Heart left ventricle (tissue), 16 donors: ENCODE measurements at regions not wholly inside any gene's neighbourhood (a gene's known extent, or its start where the extent isn't known, plus 50 kb on each side); places are given as distances from the start of the nearest gene placed in this dataset.

Source experiments
- ATAC-seq, 4 donors: fragments of 200-7000 bp; cut with Tn5 transposase; one replicate each; pipeline ENCODE4 v1.9.1; 2020 to 2022; ENCODE audit warnings: moderate library complexity in 4 of 4, mild to moderate bottlenecking in 3 of 4, moderate number of reproducible peaks in 1 of 4
- DNase-seq, 5 donors: peaks; one replicate each; pipeline ENCODE4 v3.0.0-alpha.2; 2020
- H3K27ac ChIP-seq, 12 donors: fragments of 200-600 bp; sonication (generic) in 4 of 12; one replicate each; pipeline versions ENCODE4 v1.5.0 to v1.8.0; 2016 to 2022; ENCODE audit warnings: mild to moderate bottlenecking in 2 of 12
- H3K27me3 ChIP-seq, 9 donors: fragments of 200-600 bp; sonication (generic) in 2 of 9; one replicate each; pipeline versions ENCODE4 v1.5.1 to v1.8.0; 2016 to 2022; ENCODE audit warnings: mild to moderate bottlenecking in 3 of 9
- H3K36me3 ChIP-seq, 9 donors: fragments of 200-600 bp; sonication (generic) in 2 of 9; one replicate each; pipeline versions ENCODE4 v1.5.0 to v1.8.0; 2018 to 2022; ENCODE audit warnings: mild to moderate bottlenecking in 2 of 9
- H3K4me1 ChIP-seq, 12 donors: fragments of 200-600 bp; sonication (generic) in 4 of 12; one replicate each; pipeline versions ENCODE4 v1.5.0 to v1.8.0; 2016 to 2022; ENCODE audit warnings: mild to moderate bottlenecking in 3 of 12
- H3K4me3 ChIP-seq, 12 donors: fragments of 200-600 bp; sonication (generic) in 4 of 12; one replicate each; pipeline versions ENCODE4 v1.5.0 to v1.8.0; 2017 to 2022; ENCODE audit warnings: mild to moderate bottlenecking in 9 of 12, moderate library complexity in 4 of 12
- H3K9me3 ChIP-seq, 12 donors: fragments of 200-600 bp; sonication (generic) in 4 of 12; one replicate each; pipeline versions ENCODE4 v1.5.0 to v1.8.0; 2016 to 2022; ENCODE audit warnings: mild to moderate bottlenecking in 1 of 12
- POLR2A ChIP-seq, 2 donors: fragments of 450-650 bp; IDR thresholded peaks; one replicate each; pipeline ENCODE4 v1.6.1; 2017; ENCODE audit warnings: antibody characterized with exemption in 2 of 2, mild to moderate bottlenecking in 2 of 2, moderate library complexity in 2 of 2
- WGBS, 4 donors: extraction: QIAGEN DNeasy Blood & Tissue Kit in 2 of 4; methylation state at CpG; one replicate each; pipeline versions ENCODE4 v1.1.5 to v1.1.7; 2013 to 2018; 5-methylcytosine and 5-hydroxymethylcytosine counted together
- intact Hi-C, 10 donors: fragments of 100-400 bp; cut with DNase I; formaldehyde crosslinking; loops; one replicate each; pipeline versions ENCODE4 v1.11.1 to v1.14.2; 2022
- TF ChIP-seq, protein P1 (sequence below), 12 donors: fragments of 200-600 bp; sonication (generic) in 4 of 12; IDR thresholded peaks; one replicate each; pipeline versions ENCODE4 v1.5.0 to v1.8.0; 2018 to 2022; ENCODE audit warnings: antibody characterized with exemption in 12 of 12, mild to moderate bottlenecking in 5 of 12
- donor health status: ischemic (EF 13 %, LVEDD 7.1; RV severe dilation, severe dysfunction).
- donor health status: healthy with polysubstance abuse.
- donor health status: DM: no; HTN: yes; CAD: no.
- donor health status: DM: no; HTN: no; CAD: no.
- donor health status: ischemic (EF 25% LVEDD 6.9; RV normal size, moderate dysfunction).
- donor health status: ischemic (EF 25% LVEDD 5.7; RV mildly dilated, moderate dysfunction).
- donor health status: healthy.
- donor health status: DM: yes; HTN: yes; CAD: no.
- donor health status: ischemic (EF 35%, LVEDD 5.7; RV mildly dilated, moderate dysfunction).
- donor health status: nonischemic (EF 11% LVEDD 7.7; RV severe dilation, severe dysfunction).
- donor health status: DM: yes; HTN: yes; CAD: no.
- donor health status: PGD.
- donor health status: ischemic (EF 29% LVEDD 5.4; RV normal size, mild dysfunction).
- donor health status: nonischemic (EF 23%, LVEDD 6.1; RV moderate dilation, normal function).

DNA sequence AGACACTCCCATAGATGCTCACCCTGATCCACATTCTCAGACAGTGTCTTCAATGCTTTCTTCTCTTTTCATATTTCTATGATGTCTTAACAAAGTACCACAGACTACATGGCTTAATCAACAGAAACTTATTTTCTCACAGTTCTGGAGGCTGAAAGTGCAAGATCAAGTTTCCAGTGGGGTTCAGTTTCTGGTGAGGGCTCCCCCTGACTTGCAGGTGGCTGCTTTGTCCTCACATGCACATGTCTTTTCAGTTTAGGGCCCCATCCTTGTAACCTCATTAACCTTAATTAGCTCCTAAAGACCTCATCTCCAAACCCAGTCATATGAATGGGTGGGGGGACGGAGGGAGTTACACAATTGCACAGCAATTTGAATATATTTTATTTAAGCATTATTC is 335.8 kb downstream of the AASDHPPT start:
- ATAC-seq = no peak
- WGBS, 4 donors = 82 to 94% (median 86%) methylated on average over 1 of the region's 1 CpG
- H3K4me1 ChIP-seq = no peaks in the 10 kb centered on the region
- intact Hi-C loops = no loop called here
- H3K9me3 ChIP-seq = no peaks in the 10 kb centered on the region
- H3K4me3 ChIP-seq = no peak overlapping the region
- H3K27ac ChIP-seq = no peak overlapping the region
- no peak for DNase-seq
- no peak for TF ChIP-seq POLR2A (IDR thresholded peaks at IDR 0.05)
- TF ChIP-seq, protein P1, sequence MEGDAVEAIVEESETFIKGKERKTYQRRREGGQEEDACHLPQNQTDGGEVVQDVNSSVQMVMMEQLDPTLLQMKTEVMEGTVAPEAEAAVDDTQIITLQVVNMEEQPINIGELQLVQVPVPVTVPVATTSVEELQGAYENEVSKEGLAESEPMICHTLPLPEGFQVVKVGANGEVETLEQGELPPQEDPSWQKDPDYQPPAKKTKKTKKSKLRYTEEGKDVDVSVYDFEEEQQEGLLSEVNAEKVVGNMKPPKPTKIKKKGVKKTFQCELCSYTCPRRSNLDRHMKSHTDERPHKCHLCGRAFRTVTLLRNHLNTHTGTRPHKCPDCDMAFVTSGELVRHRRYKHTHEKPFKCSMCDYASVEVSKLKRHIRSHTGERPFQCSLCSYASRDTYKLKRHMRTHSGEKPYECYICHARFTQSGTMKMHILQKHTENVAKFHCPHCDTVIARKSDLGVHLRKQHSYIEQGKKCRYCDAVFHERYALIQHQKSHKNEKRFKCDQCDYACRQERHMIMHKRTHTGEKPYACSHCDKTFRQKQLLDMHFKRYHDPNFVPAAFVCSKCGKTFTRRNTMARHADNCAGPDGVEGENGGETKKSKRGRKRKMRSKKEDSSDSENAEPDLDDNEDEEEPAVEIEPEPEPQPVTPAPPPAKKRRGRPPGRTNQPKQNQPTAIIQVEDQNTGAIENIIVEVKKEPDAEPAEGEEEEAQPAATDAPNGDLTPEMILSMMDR (IDR thresholded peaks at IDR 0.05) = no peak
- no peaks in the 10 kb centered on the region for H3K36me3 ChIP-seq
- no peaks in the 10 kb centered on the region for H3K27me3 ChIP-seq

DNA sequence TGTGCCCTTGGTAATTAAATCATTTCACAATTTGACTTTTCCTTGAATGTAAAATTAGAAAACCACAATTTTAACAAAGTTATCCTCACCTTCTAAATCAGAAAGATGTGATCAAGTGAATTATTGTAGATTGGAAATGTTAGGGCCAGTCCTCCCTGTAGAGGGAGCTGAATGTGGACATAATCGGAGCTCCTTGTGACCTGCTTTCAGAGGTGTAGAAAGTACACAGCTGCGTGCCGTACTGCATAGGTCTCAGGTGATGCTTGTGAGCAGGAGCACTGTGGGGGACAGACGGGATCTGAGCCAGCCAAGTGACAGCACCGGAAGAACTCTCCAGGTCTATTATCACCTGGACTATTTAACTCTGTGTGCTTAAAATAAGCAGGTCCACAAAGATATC is 338.0 kb downstream of the AASDHPPT start:
- intact Hi-C loops = no loop called here
- no peak for TF ChIP-seq POLR2A (IDR thresholded peaks at IDR 0.05)
- TF ChIP-seq, protein P1 (IDR thresholded peaks at IDR 0.05) = no peak
- H3K9me3 ChIP-seq = no peaks in the 10 kb centered on the region
- no peaks in the 10 kb centered on the region for H3K27me3 ChIP-seq
- no peaks in the 10 kb centered on the region for H3K36me3 ChIP-seq
- H3K4me3 ChIP-seq = no peak overlapping the region
- H3K27ac ChIP-seq = no peak overlapping the region
- H3K4me1 ChIP-seq = no peaks in the 10 kb centered on the region
- WGBS, 4 donors = 75 to 82% (median 79%) methylated on average over 5 of the region's 5 CpGs
- ATAC-seq (no peak), DNase-seq (no peak)

DNA sequence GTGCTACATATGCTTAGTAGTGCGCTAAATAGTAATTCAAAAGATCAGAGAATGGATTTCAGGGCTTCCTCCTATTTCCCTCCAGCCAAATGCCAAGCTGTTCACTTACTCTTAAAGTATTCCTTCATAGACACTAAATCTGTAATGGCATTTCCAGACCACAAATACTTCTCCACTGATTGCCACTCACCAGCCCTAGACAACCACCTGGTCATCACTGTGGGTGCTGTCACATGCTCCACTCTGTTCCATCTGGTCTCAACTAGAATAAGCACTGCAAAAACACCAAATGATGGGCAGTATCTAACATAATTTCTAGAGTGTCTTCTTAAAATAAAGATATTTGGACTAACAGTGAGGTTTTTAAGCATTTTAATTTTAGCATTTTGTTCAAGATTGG is 341.3 kb downstream of the AASDHPPT start:
- intact Hi-C loops = no loop called here
- no peak overlapping the region for H3K27ac ChIP-seq
- no peaks in the 10 kb centered on the region for H3K27me3 ChIP-seq
- ATAC-seq (no peak), DNase-seq (no peak)
- TF ChIP-seq, protein P1 (IDR thresholded peaks at IDR 0.05) = no peak
- no peak for TF ChIP-seq POLR2A (IDR thresholded peaks at IDR 0.05)
- no peak overlapping the region for H3K4me3 ChIP-seq
- no peaks in the 10 kb centered on the region for H3K9me3 ChIP-seq
- no peaks in the 10 kb centered on the region for H3K4me1 ChIP-seq
- 94 to 100% (median 96%) methylated on average over 1 of the region's 1 CpG for WGBS, 4 donors
- H3K36me3 ChIP-seq = no peaks in the 10 kb centered on the region

DNA sequence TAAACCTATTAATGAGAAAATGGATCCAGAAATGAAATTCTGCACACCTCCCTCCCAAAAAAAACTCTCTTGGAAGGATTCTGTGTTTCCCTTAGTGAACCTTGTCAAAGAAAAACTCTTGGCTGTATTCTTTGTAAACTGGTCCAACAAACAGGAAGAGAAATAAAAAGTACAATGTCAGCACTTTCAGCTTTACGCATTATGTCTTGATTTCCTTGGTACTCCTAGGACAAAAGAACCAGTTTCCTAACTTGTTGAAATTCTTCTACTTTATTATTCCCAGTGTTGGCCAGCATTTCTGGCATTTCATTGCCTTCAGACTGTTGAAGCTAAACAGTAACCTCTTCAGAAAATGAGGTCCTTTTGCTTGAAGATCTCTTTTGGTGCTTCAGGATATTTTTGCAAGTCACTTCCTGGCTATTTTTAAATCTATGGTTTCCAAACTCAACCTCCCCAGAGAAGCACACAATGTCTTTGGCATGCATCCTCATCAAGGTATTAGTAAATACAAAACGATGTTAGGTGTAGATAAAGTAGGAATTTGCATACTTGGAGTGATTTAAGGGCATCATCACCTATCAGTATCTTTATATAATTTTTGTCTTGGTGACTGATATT is 342.7 kb downstream of the AASDHPPT start:
- H3K36me3 ChIP-seq = no peaks in the 10 kb centered on the region
- no peaks in the 10 kb centered on the region for H3K27me3 ChIP-seq
- no peaks in the 10 kb centered on the region for H3K9me3 ChIP-seq
- DNase-seq (no peak), ATAC-seq (no peak)
- no peaks in the 10 kb centered on the region for H3K4me1 ChIP-seq
- intact Hi-C loops = no loop called here
- TF ChIP-seq, protein P1 (IDR thresholded peaks at IDR 0.05) = no peak
- no peak for TF ChIP-seq POLR2A (IDR thresholded peaks at IDR 0.05)
- H3K4me3 ChIP-seq = no peak overlapping the region
- no peak overlapping the region for H3K27ac ChIP-seq
- 47 to 57% (median 54%) methylated on average over 2 of the region's 2 CpGs for WGBS, 4 donors
